ENCODE measurements at regions not wholly inside any gene's neighbourhood (a gene's known extent, or its start where the extent isn't known, plus 50 kb on each side); places are given as distances from the start of the nearest gene placed in this dataset.

DNA sequence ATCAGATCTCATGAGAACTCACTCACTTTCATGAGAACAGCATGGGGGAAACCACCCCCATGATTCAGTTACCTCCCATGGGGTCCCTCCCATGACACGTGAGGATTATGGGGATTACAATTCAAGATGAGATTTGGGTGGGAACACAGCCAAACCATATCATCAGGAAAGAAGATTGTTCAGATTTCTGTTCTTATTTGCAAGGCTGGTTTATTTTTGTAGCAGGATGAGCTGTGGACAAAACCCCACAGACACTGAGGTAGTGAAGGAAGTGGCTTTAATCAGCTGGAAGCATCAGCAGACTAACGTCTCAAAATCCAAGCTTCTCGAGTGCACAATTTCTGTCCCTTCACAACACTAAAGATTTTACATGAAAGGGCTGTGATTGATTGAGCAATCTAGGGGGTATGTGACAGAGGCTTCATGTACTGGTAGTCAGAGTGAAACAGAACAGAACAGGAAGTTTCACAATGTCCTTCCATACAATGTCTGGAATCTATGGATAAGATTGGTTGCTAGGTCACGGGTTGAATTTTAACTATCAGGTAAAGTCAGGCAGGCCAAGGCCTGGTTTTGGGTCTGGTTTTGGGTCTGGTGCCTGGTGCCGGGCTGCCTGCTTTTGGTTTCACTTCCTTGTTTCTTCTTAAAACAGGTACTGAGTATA, 91.3 kb upstream of the ZNF366 start:
- no peak for TF ChIP-seq EZH2phosphoT487 (IDR thresholded peaks at IDR 0.05)
- TF ChIP-seq, protein P1, sequence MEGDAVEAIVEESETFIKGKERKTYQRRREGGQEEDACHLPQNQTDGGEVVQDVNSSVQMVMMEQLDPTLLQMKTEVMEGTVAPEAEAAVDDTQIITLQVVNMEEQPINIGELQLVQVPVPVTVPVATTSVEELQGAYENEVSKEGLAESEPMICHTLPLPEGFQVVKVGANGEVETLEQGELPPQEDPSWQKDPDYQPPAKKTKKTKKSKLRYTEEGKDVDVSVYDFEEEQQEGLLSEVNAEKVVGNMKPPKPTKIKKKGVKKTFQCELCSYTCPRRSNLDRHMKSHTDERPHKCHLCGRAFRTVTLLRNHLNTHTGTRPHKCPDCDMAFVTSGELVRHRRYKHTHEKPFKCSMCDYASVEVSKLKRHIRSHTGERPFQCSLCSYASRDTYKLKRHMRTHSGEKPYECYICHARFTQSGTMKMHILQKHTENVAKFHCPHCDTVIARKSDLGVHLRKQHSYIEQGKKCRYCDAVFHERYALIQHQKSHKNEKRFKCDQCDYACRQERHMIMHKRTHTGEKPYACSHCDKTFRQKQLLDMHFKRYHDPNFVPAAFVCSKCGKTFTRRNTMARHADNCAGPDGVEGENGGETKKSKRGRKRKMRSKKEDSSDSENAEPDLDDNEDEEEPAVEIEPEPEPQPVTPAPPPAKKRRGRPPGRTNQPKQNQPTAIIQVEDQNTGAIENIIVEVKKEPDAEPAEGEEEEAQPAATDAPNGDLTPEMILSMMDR (IDR thresholded peaks at IDR 0.05): no peak
- no peak for TF ChIP-seq EZH2 (IDR thresholded peaks at IDR 0.05)
